ENCODE measurements at regions not wholly inside any gene's neighbourhood (a gene's known extent, or its start where the extent isn't known, plus 50 kb on each side); places are given as distances from the start of the nearest gene placed in this dataset.

- TF ChIP-seq PHF8 (IDR thresholded peaks at IDR 0.05; ENCODE audit: borderline replicate concordance, low read depth), result no peak
These were observed 83.7 kb upstream of the ADRA2C start (continued) for GRCh38 chr4:3682236-3683076.

DNA sequence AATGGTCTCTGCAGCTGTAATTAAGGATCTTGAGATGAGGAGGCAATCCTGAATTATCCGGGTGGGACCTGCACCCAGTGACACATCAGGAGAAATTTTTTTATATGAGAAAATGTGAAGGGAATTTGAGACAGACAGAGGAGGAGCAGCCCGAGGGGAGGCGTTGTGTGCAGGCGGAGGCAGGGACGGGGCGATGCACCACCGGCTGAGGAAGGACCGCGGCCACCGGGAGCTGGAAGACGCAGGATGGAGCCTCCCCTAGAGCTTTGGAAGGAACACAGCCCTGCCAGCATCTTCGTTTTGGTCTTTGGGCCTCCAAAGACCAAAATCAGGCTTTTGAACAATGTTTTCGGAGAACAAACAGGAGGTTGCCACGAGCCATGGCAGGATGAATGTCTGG is 85.0 kb upstream of the ADRA2C start:
- CTCF ChIA-PET, result no interaction called here
- TF ChIP-seq ATOH8 (CRISPR knock-in tag; IDR thresholded peaks at IDR 0.05; ENCODE audit: low read depth) (no peak), CBX2 (IDR thresholded peaks at IDR 0.05; ENCODE audit: borderline replicate concordance, low read depth) (no peak), CBX8 (IDR thresholded peaks at IDR 0.05) (no peak), NPAS2 (CRISPR knock-in tag; IDR thresholded peaks at IDR 0.05; ENCODE audit: borderline replicate concordance) (no peak), TFCP2L1 (CRISPR knock-in tag; IDR thresholded peaks at IDR 0.05) (no peak), ZNF302 (CRISPR knock-in tag; IDR thresholded peaks at IDR 0.05) (no peak), REST (IDR thresholded peaks at IDR 0.05) (no peak), ZSCAN20 (CRISPR knock-in tag; IDR thresholded peaks at IDR 0.05) (no peak), HEYL (CRISPR knock-in tag; IDR thresholded peaks at IDR 0.05) (no peak)
- no peak for ATAC-seq
- no peak overlapping the region for H3K4me3 ChIP-seq
- no peak overlapping the region for H3K4me2 ChIP-seq
- no peaks in the 10 kb centered on the region for H3K9me3 ChIP-seq
- no peak for DNase-seq (ENCODE audit: low read depth in 1 of 2, low spot score in 1 of 2)
- no peak overlapping the region for H3K27ac ChIP-seq
- no peak for FAIRE-seq
- 50% methylated on average over 11 of the region's 14 CpGs for WGBS (ENCODE audit: missing lambda C conversion rate)
- POLR2A ChIA-PET, result no interaction called here
- H3K4me1 ChIP-seq, result no peaks in the 10 kb centered on the region

- Histone ChIP-seq H3K4me3 (no peak overlapping the region), H3K27ac (no peak overlapping the region), H3K9me3 (no peaks in the 10 kb centered on the region), H3K4me2 (no peak overlapping the region), H3K4me1 (no peaks in the 10 kb centered on the region)
- FAIRE-seq (no peak), DNase-seq (ENCODE audit: low read depth in 1 of 2, low spot score in 1 of 2) (no peak), ATAC-seq (no peak)
- CTCF ChIA-PET, result no interaction called here
- WGBS (ENCODE audit: missing lambda C conversion rate), result 64% methylated on average over 16 of the region's 16 CpGs
- TF ChIP-seq MAZ (IDR thresholded peaks at IDR 0.05; ENCODE audit: borderline replicate concordance, low read depth, low read length) (no peak), HDAC2 (IDR thresholded peaks at IDR 0.05) (no peak)
- POLR2A ChIA-PET, result no interaction called here
These were observed 85.5 kb upstream of the ADRA2C start for GRCh38 chr4:3680656-3681055.

GRCh38 chr4:3679851-3680311 is 86.3 kb upstream of the ADRA2C start:
- ATAC-seq (no peak), DNase-seq (ENCODE audit: low read depth in 1 of 2, low spot score in 1 of 2) (no peak), FAIRE-seq (no peak)
- no peak overlapping the region for H3K27ac ChIP-seq
- 39% methylated on average over 9 of the region's 25 CpGs for WGBS (ENCODE audit: missing lambda C conversion rate)
- H3K4me2 ChIP-seq, result no peak overlapping the region
- ChIA-PET POLR2A (no interaction called here), CTCF (no interaction called here)
- no peaks in the 10 kb centered on the region for H3K9me3 ChIP-seq
- no peak overlapping the region for H3K4me3 ChIP-seq
- TF ChIP-seq E2F6 (IDR thresholded peaks at IDR 0.05; ENCODE audit: borderline replicate concordance, low read depth), result no peak
- no peaks in the 10 kb centered on the region for H3K4me1 ChIP-seq

All from A549 (cell line).